NK-92 treated with Interleukin-12 subunit alpha and Interleukin-12 subunit beta, amount 100 ng/mL, for 24 hours (cell line): ENCODE measurements at regions not wholly inside any gene's neighbourhood (a gene's known extent, or its start where the extent isn't known, plus 50 kb on each side); places are given as distances from the start of the nearest gene placed in this dataset.

ENCODE experiments used
- DNase-seq: peaks from one replicate; lab custom pipeline; 2025; lab: John Stamatoyannopoulos, UW

- DNase-seq: no peak
These were observed 82.7 kb downstream of the THAP12 start for GRCh38 chr11:76298255-76298654.

- no peak for DNase-seq
These were observed 84.0 kb downstream of the THAP12 start for GRCh38 chr11:76296731-76297542.

- no peak for DNase-seq
These were observed 86.9 kb upstream of the WNT11 start for GRCh38 chr11:76293189-76293631.

GRCh38 chr11:76292583-76293188, 86.4 kb upstream of the WNT11 start:
- no peak for DNase-seq

GRCh38 chr11:76291576-76292526, 85.5 kb upstream of the WNT11 start:
- no peak for DNase-seq

GRCh38 chr11:76288166-76288980, 82.1 kb upstream of the WNT11 start:
- DNase-seq: no peak

- DNase-seq: no peak
These were observed 80.9 kb upstream of the WNT11 start for GRCh38 chr11:76287227-76287626.

- DNase-seq: no peak
These were observed 79.2 kb upstream of the WNT11 start for GRCh38 chr11:76285397-76286104.

GRCh38 chr11:76284161-76284560, 77.9 kb upstream of the WNT11 start:
- no peak for DNase-seq

- no peak for DNase-seq
These were observed 76.7 kb upstream of the WNT11 start for GRCh38 chr11:76282811-76283595.

GRCh38 chr11:76282172-76282571, 75.9 kb upstream of the WNT11 start:
- no peak for DNase-seq

- DNase-seq: no peak
These were observed 75.2 kb upstream of the WNT11 start for GRCh38 chr11:76281558-76281906.

GRCh38 chr11:76280882-76281557, 74.7 kb upstream of the WNT11 start:
- DNase-seq: no peak

- DNase-seq: no peak
These were observed 74.0 kb upstream of the WNT11 start for GRCh38 chr11:76280151-76280881.

- DNase-seq: no peak
These were observed 73.3 kb upstream of the WNT11 start for GRCh38 chr11:76279646-76280045.

GRCh38 chr11:76279038-76279437, 72.7 kb upstream of the WNT11 start:
- no peak for DNase-seq

- DNase-seq: no peak
These were observed 72.2 kb upstream of the WNT11 start for GRCh38 chr11:76278526-76278925.

GRCh38 chr11:76277298-76278175, 71.2 kb upstream of the WNT11 start:
- no peak for DNase-seq
